K562 (cell line): ENCODE measurements at regions not wholly inside any gene's neighbourhood (a gene's known extent, or its start where the extent isn't known, plus 50 kb on each side); places are given as distances from the start of the nearest gene placed in this dataset.

Experiments used
- ATAC-seq: fragments of 200-7000 bp; cut with Tn5 transposase; 3 replicates; pipeline ENCODE4 v1.9.1; 2020; ENCODE audit warnings: moderate library complexity
- BruUV-seq: library from RNA; stranded (reverse); fragments of 400-500 nt; replicated peaks from 2 replicates; lab custom pipeline; 2021; lab: Mats Ljungman, UMichigan
- CTCF ChIA-PET: fragments of 300-600 bp; formaldehyde crosslinking; extraction: SDS; loops from one replicate; lab custom pipeline; 2021; ENCODE audit warnings: low intra/inter-chr PET ratio; lab: Yijun Ruan, JAX
- POLR2A ChIA-PET: fragments of 300-600, 350-650 bp; sonication (Branson Sonifier 250); formaldehyde crosslinking; extraction: SDS; loops from one replicate; lab custom pipeline; 2021; ENCODE audit warnings: antibody characterized with exemption, inconsistent platforms; lab: Yijun Ruan, JAX
- DNase-seq, 4 experiments: peaks; one replicate each; pipeline versions ENCODE4 v3.0.0 to v3.0.0-alpha.2; 2011 to 2018; ENCODE audit warnings: low spot score in 3 of 4, mixed read lengths in 3 of 4; ENCODE audit errors: extremely low read depth in 1 of 4
- FAIRE-seq: peaks from 2 replicates; lab custom pipeline; 2011; peaks lifted over from hg19 to GRCh38; lab: Jason Lieb, UNC
- H2AFZ ChIP-seq: 2 replicates; pipeline ENCODE4 v1.6.0; 2011; ENCODE audit warnings: low read depth, low read length, control low read depth, inconsistent platforms
- H3K27ac ChIP-seq: fragments of 200-600 bp; 3 replicates; pipeline ENCODE4 v1.8.0; 2011; ENCODE audit warnings: low read depth, mild to moderate bottlenecking, control low read depth, inconsistent platforms, low read length, moderate library complexity, mixed read lengths; ENCODE audit errors: extremely low read depth
- H3K27me3 ChIP-seq, 2 experiments: fragments of 300-600 bp in 1 of 2; 2 replicates in 1 of 2; 3 replicates in 1 of 2; pipeline versions ENCODE4 v1.6.0 to v1.8.0; 2011; ENCODE audit warnings: inconsistent platforms in 2 of 2, low read length in 2 of 2, mild to moderate bottlenecking in 1 of 2, mixed read lengths in 1 of 2, moderate library complexity in 1 of 2; ENCODE audit not compliant: control insufficient read depth in 2 of 2, insufficient read depth in 2 of 2
- H3K36me3 ChIP-seq: fragments of 300-600 bp; 3 replicates; pipeline ENCODE4 v1.8.0; 2011; ENCODE audit warnings: mild to moderate bottlenecking, low read length, inconsistent platforms; ENCODE audit not compliant: control insufficient read depth, insufficient read depth
- H3K4me1 ChIP-seq, 2 experiments: fragments of 200-600 bp in 1 of 2; replicated peaks in 1 of 2; 2 replicates in 1 of 2; 3 replicates in 1 of 2; pipeline versions ENCODE4 v1.5.1 to v1.8.0; 2011; ENCODE audit warnings: inconsistent platforms in 2 of 2, low read length in 2 of 2, mild to moderate bottlenecking in 1 of 2, mixed read lengths in 1 of 2, moderate library complexity in 1 of 2; ENCODE audit not compliant: control insufficient read depth in 2 of 2, insufficient read depth in 2 of 2
- H3K4me2 ChIP-seq: 2 replicates; pipeline ENCODE4 v1.6.1; 2011; ENCODE audit warnings: low read length, control low read depth, inconsistent platforms, mixed read lengths; ENCODE audit not compliant: insufficient read depth
- H3K4me3 ChIP-seq: fragments of 200-600 bp; sonication (generic), shearing (Covaris generic); 2 replicates; pipeline ENCODE4 v1.5.1; 2016; ENCODE audit warnings: control low read depth, inconsistent platforms
- H3K79me2 ChIP-seq: fragments of 200-600 bp; 3 replicates; pipeline ENCODE4 v1.8.0; 2011; ENCODE audit warnings: low read length, inconsistent platforms; ENCODE audit not compliant: control insufficient read depth, insufficient read depth
- H3K9ac ChIP-seq, 2 experiments: 2 replicates each; pipeline versions ENCODE4 v1.6.0 to v1.6.1; 2011; ENCODE audit warnings: low read depth in 2 of 2, low read length in 2 of 2, control low read depth in 1 of 2, inconsistent platforms in 1 of 2, mild to moderate bottlenecking in 1 of 2, mixed read lengths in 1 of 2; ENCODE audit not compliant: insufficient read depth in 1 of 2
- H3K9me1 ChIP-seq: one replicate; pipeline ENCODE4 v1.6.0; 2011; ENCODE audit warnings: inconsistent platforms, mild to moderate bottlenecking, low read length, moderate library complexity; ENCODE audit not compliant: control insufficient read depth, insufficient read depth
- H3K9me3 ChIP-seq: replicated peaks from 2 replicates; pipeline ENCODE4 v1.5.1; 2011; ENCODE audit warnings: low read depth, low read length, inconsistent platforms; ENCODE audit not compliant: control insufficient read depth, insufficient read depth
- H4K20me1 ChIP-seq: replicated peaks from 2 replicates; pipeline ENCODE4 v1.6.1; 2011; ENCODE audit warnings: low read length, inconsistent platforms, mixed read lengths; ENCODE audit not compliant: control insufficient read depth, insufficient read depth
- BRD9 ChIP-seq: fragments of 450-650 bp; IDR thresholded peaks from 2 replicates; pipeline ENCODE4 v1.6.1; 2018; ENCODE audit warnings: low read depth; ENCODE audit not compliant: partially characterized antibody
- FOS ChIP-seq: IDR thresholded peaks from 3 replicates; pipeline ENCODE4 v1.6.1; 2011; ENCODE audit not compliant: insufficient read length; ENCODE audit errors: extremely low read depth
- MBD2 ChIP-seq: sonication (generic); IDR thresholded peaks from 2 replicates; pipeline ENCODE4 v1.6.1; 2016; ENCODE audit warnings: low read depth, borderline replicate concordance
- SRSF1 ChIP-seq: fragments of 200-400 bp; formaldehyde crosslinking; IDR thresholded peaks from 2 replicates; pipeline ENCODE4 v1.6.1; 2017; ENCODE audit warnings: mild to moderate bottlenecking, low read depth, low read length, moderate library complexity
- THRA ChIP-seq: fragments of 450-650 bp; IDR thresholded peaks from 2 replicates; pipeline ENCODE4 v1.6.1; 2017; ENCODE audit warnings: mild to moderate bottlenecking, moderate library complexity
- ZNF511 ChIP-seq: sonication (generic); formaldehyde crosslinking; IDR thresholded peaks from 2 replicates; pipeline ENCODE4 v1.8.0; 2022; ENCODE audit warnings: mild to moderate bottlenecking, missing genetic modification reagents
- WGBS: fragments of 100-300 bp; shearing (Covaris generic); methylation state at CpG from one replicate; pipeline ENCODE4 v1.1.6; 2016; ENCODE audit warnings: low coverage, mixed read lengths; ENCODE audit not compliant: insufficient coverage; ENCODE audit errors: missing lambda C conversion rate; 5-methylcytosine and 5-hydroxymethylcytosine counted together
- in situ Hi-C: fragments of 300-500 bp; cut with MboI; formaldehyde crosslinking; loops from 4 replicates; pipeline ENCODE4 v1.15.0; 2018; ENCODE audit warnings: inconsistent platforms, mixed read lengths
- intact Hi-C: fragments of 100-400 bp; cut with micrococcal nuclease; formaldehyde crosslinking; loops from 2 replicates; pipeline ENCODE4 v1.14.2; 2022

- TF ChIP-seq FOS (no peak), MBD2 (no peak), ZNF511 (CRISPR knock-in tag) (no peak)
- TF ChIP-seq, all 486 proteins: peak for 0
Measured at GRCh38 chr1:82279241-82279640, 478.5 kb downstream of the ADGRL2 start (continued).

GRCh38 chr1:82273816-82274215 lies 473.1 kb downstream of the ADGRL2 start:
- H3K4me3 ChIP-seq, result no peak overlapping the region
- WGBS, result 0% methylated on average over 2 of the region's 2 CpGs
- H3K9ac ChIP-seq, result no peak overlapping the region
- POLR2A ChIA-PET, result no interaction called here
- H3K9me1 ChIP-seq, result no peaks in the 10 kb centered on the region
- DNase-seq (no peak), FAIRE-seq (no peak), ATAC-seq (no peak)
- no TSS peak for BruUV-seq
- H3K36me3 ChIP-seq, result no peaks in the 10 kb centered on the region
- H3K9me3 ChIP-seq, result no peaks in the 10 kb centered on the region
- no peaks in the 10 kb centered on the region for H4K20me1 ChIP-seq
- in situ Hi-C loops, result no loop called here
- no peaks in the 10 kb centered on the region for H3K79me2 ChIP-seq
- no peak overlapping the region for H3K27ac ChIP-seq
- TF ChIP-seq BRD9 (no peak), SRSF1 (no peak), THRA (no peak)
- no peaks in the 10 kb centered on the region for H3K4me1 ChIP-seq
- H2AFZ ChIP-seq, result no peak overlapping the region
- H3K4me2 ChIP-seq, result no peak overlapping the region
- no peaks in the 10 kb centered on the region for H3K27me3 ChIP-seq
- intact Hi-C loops, result no loop called here
- CTCF ChIA-PET, result no interaction called here
